ENCODE measurements at regions not wholly inside any gene's neighbourhood (a gene's known extent, or its start where the extent isn't known, plus 50 kb on each side); places are given as distances from the start of the nearest gene placed in this dataset.

DNA sequence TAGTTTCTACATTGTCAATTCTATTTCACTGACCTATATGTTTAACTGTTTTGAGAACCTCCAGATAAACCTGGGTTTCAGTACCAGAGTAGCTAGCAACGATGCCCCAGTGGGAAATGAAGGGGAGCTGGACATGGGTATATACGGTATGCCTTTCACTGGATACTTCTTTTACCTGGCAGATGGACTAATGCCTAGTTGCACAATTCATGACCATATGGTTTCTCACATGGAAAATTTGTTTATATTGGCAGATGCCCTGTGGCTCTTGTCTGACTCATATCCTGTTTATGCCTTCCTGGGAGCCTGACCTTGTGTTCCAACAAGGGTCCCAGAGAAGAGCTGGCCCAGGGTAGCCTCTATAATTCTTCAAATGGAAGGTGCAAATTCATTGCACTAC, 144.1 kb downstream of the MAT2B start:
- TF ChIP-seq CTCF (conservative IDR thresholded peaks at IDR 0.05; ENCODE audit: low read length), result no peak
- no peak for TF ChIP-seq EZH2phosphoT487 (IDR thresholded peaks at IDR 0.05; ENCODE audit: borderline replicate concordance, low read depth, low read length)
